ENCODE measurements at regions not wholly inside any gene's neighbourhood (a gene's known extent, or its start where the extent isn't known, plus 50 kb on each side); places are given as distances from the start of the nearest gene placed in this dataset.

DNA sequence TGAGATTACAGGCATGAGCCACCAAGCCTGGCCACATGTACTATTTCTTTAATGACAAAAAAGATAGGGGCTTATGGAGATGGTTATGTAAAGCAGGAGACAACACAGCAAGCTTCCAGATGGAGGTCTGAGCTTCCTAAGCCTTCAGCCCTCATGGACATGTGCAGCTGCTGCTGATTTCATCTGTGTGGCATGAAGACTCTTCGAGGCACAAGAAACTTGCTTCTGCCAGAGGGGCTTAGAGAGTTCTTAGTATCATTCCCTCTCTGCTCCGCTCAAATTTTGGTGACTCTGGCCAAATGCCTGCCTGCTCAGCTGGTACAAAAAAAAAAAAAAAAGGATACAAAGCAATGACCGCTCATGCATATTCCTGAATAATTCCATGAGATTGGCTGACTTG is 552.5 kb downstream of the TYW1 start:
- TF ChIP-seq, protein P1, sequence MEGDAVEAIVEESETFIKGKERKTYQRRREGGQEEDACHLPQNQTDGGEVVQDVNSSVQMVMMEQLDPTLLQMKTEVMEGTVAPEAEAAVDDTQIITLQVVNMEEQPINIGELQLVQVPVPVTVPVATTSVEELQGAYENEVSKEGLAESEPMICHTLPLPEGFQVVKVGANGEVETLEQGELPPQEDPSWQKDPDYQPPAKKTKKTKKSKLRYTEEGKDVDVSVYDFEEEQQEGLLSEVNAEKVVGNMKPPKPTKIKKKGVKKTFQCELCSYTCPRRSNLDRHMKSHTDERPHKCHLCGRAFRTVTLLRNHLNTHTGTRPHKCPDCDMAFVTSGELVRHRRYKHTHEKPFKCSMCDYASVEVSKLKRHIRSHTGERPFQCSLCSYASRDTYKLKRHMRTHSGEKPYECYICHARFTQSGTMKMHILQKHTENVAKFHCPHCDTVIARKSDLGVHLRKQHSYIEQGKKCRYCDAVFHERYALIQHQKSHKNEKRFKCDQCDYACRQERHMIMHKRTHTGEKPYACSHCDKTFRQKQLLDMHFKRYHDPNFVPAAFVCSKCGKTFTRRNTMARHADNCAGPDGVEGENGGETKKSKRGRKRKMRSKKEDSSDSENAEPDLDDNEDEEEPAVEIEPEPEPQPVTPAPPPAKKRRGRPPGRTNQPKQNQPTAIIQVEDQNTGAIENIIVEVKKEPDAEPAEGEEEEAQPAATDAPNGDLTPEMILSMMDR (IDR thresholded peaks at IDR 0.05), result no peak

DNA sequence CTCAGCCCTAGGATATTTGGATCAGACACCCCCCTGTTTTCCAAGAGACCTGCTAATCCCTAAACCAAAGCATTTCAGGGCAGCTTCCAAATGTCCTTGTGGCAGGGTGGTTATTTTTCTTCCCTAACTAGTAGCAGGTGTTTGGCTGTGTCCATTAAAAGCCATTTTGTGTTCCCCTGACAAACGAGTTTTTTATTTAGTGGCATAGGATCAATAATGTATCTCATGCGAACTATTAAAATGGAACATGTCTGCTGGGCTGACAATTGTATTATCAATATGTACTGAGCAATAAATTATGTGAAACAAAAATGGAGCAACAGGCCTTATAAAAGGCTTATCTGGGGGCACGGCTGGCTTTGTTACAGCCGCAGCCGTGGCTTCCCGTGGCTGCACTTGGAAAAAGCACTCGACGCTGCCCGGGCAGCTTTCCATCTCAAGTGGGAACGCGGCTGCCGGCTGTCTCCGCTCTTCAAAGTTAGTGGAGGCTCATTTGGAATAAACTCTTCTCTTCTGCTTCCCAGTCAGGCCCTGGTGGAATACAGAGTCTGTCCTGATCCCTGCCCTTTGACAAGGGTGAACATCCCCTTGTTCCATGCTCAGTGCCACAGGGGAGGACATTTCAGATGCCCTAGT is 554.3 kb downstream of the TYW1 start:
- TF ChIP-seq, protein P1 (IDR thresholded peaks at IDR 0.05), result no peak

DNA sequence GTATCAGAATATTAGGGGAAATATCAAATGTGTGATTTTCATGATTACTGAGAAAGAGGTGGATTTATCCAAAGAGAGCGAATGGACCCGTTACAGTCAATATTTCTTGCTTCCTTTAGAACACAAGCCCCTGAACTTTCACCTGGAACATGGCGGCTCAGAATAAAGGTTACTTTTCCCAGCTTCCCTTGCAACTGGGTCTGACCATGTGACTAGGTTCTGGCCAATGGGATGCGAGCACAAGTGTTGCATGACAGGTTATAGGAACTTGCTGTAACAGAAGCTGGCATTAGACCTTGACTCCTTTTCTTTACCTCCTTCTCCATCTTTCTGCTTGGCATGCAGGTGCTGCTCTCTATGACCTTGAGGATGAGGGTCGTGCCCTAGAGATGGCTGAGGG is 556.1 kb downstream of the TYW1 start:
- TF ChIP-seq, protein P1 (IDR thresholded peaks at IDR 0.05), result no peak

DNA sequence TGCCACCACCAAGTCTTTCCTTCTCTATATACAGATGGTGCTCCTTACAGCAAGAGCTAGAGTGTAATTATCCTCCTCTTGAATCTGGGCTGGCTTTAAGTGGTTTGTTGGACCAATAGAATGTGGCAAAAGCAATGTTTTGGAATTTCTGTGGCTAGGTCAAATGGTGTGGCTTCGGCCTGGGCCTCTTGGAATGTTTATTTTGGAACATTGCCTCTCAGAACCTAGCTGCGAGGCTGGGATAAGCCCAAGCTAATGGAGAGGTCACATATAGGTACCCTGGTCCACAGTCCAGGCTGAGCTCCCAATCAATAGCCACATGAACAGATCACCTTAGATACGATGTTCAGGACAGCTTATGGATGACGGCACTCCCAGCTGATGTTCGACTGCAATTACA is 556.7 kb downstream of the TYW1 start:
- TF ChIP-seq, protein P1 (IDR thresholded peaks at IDR 0.05), result no peak

DNA sequence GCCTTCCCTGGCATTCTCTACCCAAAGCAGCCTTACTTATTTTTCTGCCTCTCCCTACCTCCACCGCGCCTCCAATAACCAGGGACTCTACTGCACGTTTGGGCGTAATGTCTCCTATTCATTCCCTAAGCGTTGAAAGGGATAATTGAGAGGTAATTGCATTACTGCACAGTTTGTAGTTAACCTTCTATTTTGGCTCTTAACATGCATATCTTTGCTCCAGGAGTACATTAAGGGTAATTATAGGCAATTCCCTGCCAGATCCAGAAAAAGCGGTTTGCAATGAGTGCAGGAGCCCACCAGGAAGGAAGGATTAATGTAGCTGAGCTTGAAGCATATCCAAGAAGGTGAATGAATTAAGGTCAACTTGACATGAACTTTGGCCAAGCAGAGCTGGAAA is 558.4 kb downstream of the TYW1 start:
- TF ChIP-seq, protein P1 (IDR thresholded peaks at IDR 0.05), result no peak

DNA sequence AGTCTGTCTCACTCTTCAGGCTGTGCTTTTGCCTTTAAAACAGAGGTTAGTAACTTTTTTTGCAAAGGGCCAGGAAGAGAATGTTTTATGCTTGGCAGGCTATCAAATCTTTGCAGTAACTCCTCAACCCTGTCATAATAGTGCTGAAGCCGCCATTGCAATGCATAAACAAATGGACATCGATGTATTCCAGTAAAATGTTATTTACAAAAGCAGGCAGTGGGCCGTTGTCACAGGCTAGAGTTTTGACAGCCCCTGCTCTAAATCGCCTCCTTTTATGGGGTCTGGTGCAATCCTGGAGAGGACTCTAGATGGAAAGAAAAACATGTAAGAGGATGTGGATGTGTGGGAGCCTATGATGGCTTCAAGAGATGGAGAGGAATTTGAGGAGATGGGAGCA is 568.3 kb downstream of the TYW1 start:
- TF ChIP-seq, protein P1 (IDR thresholded peaks at IDR 0.05), result no peak

DNA sequence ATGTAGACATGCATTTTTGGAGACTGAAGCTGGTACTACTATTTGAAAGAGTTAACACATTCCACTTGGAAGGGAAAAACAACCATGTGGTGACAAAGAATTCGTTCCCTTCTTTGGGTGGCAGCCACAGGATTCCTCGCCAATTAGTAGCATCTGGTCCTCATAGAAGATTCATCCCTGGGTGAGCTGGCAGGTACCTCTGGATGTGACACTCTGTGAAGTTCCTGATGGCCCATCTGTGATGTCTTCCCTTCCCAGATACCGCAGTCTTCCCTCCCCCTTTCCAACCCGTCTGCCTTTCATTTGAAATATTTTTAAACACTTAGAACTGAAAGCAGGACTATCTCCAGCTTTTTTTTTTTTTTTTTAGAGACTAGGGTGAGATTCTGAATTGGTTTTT is 569.5 kb downstream of the TYW1 start:
- TF ChIP-seq, protein P1 (IDR thresholded peaks at IDR 0.05), result no peak

DNA sequence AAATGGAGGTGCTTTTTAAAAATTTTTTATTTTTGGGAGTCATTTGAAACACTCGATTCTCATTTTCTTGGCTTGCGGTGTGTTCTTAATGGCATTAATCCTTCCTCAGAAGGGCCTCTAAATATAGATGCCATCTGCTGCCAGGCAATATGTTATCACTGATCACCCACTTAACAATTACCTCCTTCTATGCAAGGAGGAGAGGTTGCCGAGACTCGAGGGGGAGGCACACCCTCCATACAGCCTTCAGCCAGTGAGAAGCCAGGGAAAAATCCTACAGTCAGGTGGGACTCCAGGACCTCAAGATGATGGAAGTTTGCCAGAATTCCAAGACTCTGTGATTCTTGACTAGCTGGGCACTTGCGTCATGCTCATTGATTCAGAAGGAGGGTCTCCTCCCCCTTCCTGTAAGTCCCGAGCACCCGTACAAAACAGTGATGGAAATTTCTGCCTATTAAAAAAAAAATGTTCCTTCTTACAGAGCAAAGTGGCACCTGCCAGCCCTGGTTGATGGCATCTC is 574.5 kb downstream of the TYW1 start:
- TF ChIP-seq, protein P1 (IDR thresholded peaks at IDR 0.05), result no peak
